SU-DHL-6 (cell line): ENCODE measurements at regions not wholly inside any gene's neighbourhood (a gene's known extent, or its start where the extent isn't known, plus 50 kb on each side); places are given as distances from the start of the nearest gene placed in this dataset.

Source experiments
- H2AFZ ChIP-seq: fragments of 200-600 bp; sonication (generic); 2 replicates; pipeline ENCODE4 v1.6.1; 2014; ENCODE audit warnings: low read depth, mild to moderate bottlenecking, moderate library complexity, mixed read lengths, antibody characterized with exemption, low read length; ENCODE audit not compliant: severe bottlenecking
- H3F3A ChIP-seq: fragments of 200-600 bp; shearing (Covaris generic); 2 replicates; pipeline ENCODE4 v1.6.0; 2016; ENCODE audit warnings: antibody characterized with exemption, mild to moderate bottlenecking; ENCODE audit not compliant: insufficient read depth
- H3K27ac ChIP-seq: fragments of 200-600 bp; sonication (generic); 2 replicates; pipeline ENCODE4 v1.5.1; 2016; ENCODE audit warnings: low read depth, mild to moderate bottlenecking, low read length, moderate library complexity, mixed read lengths
- H3K27me3 ChIP-seq: fragments of 200-600 bp; sonication (generic), shearing (Covaris generic); 2 replicates; pipeline ENCODE4 v1.6.0; 2014; ENCODE audit warnings: mild to moderate bottlenecking, low read length
- H3K36me3 ChIP-seq: fragments of 200-600 bp; sonication (generic); 2 replicates; pipeline ENCODE4 v1.6.1; 2014; ENCODE audit warnings: mild to moderate bottlenecking, low read length, mixed read lengths
- H3K4me2 ChIP-seq: fragments of 300-600, 200-600 bp; shearing (Covaris generic), sonication (generic); 2 replicates; pipeline ENCODE4 v1.6.0; 2014; ENCODE audit warnings: low read length, low read depth, mild to moderate bottlenecking; ENCODE audit not compliant: poor library complexity, severe bottlenecking
- H3K4me3 ChIP-seq: fragments of 200-600 bp; sonication (generic); 2 replicates; pipeline ENCODE4 v1.5.1; 2014; ENCODE audit warnings: antibody characterized with exemption, low read length, mild to moderate bottlenecking, mixed read lengths; ENCODE audit not compliant: insufficient read depth, poor library complexity, severe bottlenecking
- H3K79me2 ChIP-seq: fragments of 200-600 bp; sonication (generic); 2 replicates; pipeline ENCODE4 v1.6.1; 2014; ENCODE audit warnings: mild to moderate bottlenecking, low read length, moderate library complexity; ENCODE audit not compliant: insufficient read depth
- H3K9ac ChIP-seq: fragments of 200-600 bp; sonication (generic); 2 replicates; pipeline ENCODE4 v1.7.0; 2014; ENCODE audit warnings: mild to moderate bottlenecking, low read length
- H3K9me2 ChIP-seq: fragments of 200-600 bp; sonication (generic); replicated peaks from 2 replicates; pipeline ENCODE4 v1.6.1; 2014; ENCODE audit warnings: low read length; ENCODE audit not compliant: insufficient read depth
- H3K9me3 ChIP-seq: fragments of 200-600 bp; sonication (generic); 2 replicates; pipeline ENCODE4 v1.6.1; 2014; ENCODE audit warnings: low read length, mixed read lengths; ENCODE audit not compliant: insufficient read depth
- H4K20me1 ChIP-seq: fragments of 200-600 bp; sonication (generic); 2 replicates; pipeline ENCODE4 v1.6.1; 2014; ENCODE audit warnings: low read depth, mild to moderate bottlenecking, antibody characterized with exemption, low read length, moderate library complexity, mixed read lengths
- EZH2phosphoT487 ChIP-seq: fragments of 200-600 bp; sonication (generic), shearing (Covaris generic); conservative IDR thresholded peaks from 2 replicates; pipeline ENCODE4 v1.6.1; 2018; ENCODE audit warnings: mild to moderate bottlenecking, antibody characterized with exemption, low read length, moderate library complexity, mixed read lengths
- TF ChIP-seq, protein P1 (sequence below): fragments of 200-600 bp; sonication (generic); IDR thresholded peaks from one replicate; pipeline ENCODE4 v1.5.1; 2017; ENCODE audit warnings: antibody characterized with exemption, mild to moderate bottlenecking, low read length, moderate library complexity; ENCODE audit not compliant: insufficient read depth, poor library complexity, severe bottlenecking

DNA sequence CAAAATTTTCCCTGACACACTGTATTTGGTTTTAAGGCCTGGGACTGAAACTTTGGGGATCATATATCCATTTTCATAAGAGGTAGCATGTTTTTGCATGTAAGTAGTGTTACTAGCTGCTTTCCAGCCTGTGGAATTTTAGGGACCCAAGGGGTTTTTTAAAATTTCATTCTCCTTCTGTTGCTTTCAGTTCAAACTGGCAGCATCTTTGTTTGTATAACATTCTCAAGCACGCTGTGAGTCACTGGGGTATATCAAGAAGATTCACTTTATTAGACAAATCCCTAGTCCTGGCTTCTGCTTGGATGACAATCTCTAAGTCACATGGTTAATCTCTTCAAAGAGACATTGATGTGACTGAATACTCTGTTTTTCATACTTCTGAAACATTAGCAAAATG is 479.0 kb downstream of the CYLC2 start:
- no peaks in the 10 kb centered on the region for H3K36me3 ChIP-seq
- no peaks in the 10 kb centered on the region for H3K9me2 ChIP-seq
- no peaks in the 10 kb centered on the region for H3K79me2 ChIP-seq
- H3K27me3 ChIP-seq: no peaks in the 10 kb centered on the region
- H4K20me1 ChIP-seq: no peaks in the 10 kb centered on the region
- no peak overlapping the region for H3K27ac ChIP-seq
- H3K4me3 ChIP-seq: no peak overlapping the region
- H2AFZ ChIP-seq: no peak overlapping the region
- TF ChIP-seq EZH2phosphoT487: no peak
- TF ChIP-seq, protein P1, sequence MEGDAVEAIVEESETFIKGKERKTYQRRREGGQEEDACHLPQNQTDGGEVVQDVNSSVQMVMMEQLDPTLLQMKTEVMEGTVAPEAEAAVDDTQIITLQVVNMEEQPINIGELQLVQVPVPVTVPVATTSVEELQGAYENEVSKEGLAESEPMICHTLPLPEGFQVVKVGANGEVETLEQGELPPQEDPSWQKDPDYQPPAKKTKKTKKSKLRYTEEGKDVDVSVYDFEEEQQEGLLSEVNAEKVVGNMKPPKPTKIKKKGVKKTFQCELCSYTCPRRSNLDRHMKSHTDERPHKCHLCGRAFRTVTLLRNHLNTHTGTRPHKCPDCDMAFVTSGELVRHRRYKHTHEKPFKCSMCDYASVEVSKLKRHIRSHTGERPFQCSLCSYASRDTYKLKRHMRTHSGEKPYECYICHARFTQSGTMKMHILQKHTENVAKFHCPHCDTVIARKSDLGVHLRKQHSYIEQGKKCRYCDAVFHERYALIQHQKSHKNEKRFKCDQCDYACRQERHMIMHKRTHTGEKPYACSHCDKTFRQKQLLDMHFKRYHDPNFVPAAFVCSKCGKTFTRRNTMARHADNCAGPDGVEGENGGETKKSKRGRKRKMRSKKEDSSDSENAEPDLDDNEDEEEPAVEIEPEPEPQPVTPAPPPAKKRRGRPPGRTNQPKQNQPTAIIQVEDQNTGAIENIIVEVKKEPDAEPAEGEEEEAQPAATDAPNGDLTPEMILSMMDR: no peak
- H3F3A ChIP-seq: no peaks in the 10 kb centered on the region
- no peak overlapping the region for H3K9ac ChIP-seq
- H3K9me3 ChIP-seq: no peaks in the 10 kb centered on the region
- no peak overlapping the region for H3K4me2 ChIP-seq

DNA sequence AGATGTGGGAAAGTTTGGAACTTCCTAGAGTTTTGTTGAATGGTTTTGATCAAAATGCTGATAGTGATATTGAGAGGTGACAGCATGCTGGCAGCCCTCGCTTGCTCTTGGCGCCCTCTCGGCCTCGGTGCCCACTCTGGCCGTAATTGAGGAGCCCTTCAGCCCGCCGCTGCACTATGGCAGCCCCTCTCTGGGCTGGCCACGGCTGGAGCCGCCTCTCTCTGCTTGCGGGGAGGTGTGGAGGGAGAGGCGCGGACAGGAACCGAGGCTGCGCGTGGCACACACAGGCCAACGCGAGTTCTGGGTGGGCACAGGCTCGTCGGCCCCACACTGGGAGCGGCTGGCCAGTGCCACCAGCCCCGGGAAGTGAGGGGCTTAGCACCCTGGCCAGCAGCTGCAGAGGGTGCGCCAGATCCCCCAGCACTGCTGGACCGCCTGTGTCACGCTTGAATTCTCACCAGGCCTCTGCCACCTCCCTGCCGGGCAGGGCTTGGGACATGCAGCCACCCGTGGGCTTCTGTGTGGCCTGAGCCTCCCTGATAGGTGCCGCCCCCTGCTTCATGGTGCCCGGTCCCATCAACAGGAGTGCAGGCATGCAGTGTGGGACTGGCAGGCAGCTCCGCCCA is 488.5 kb downstream of the CYLC2 start:
- no peak overlapping the region for H3K4me2 ChIP-seq
- no peak overlapping the region for H3K27ac ChIP-seq
- no peaks in the 10 kb centered on the region for H3F3A ChIP-seq
- H3K9me3 ChIP-seq: no peaks in the 10 kb centered on the region
- H3K27me3 ChIP-seq: no peaks in the 10 kb centered on the region
- H3K9ac ChIP-seq: no peak overlapping the region
- no peak overlapping the region for H3K4me3 ChIP-seq
- TF ChIP-seq, protein P1: no peak
- no peak for TF ChIP-seq EZH2phosphoT487
- H4K20me1 ChIP-seq: no peaks in the 10 kb centered on the region
- H3K9me2 ChIP-seq: no peaks in the 10 kb centered on the region
- H3K79me2 ChIP-seq: no peaks in the 10 kb centered on the region
- no peak overlapping the region for H2AFZ ChIP-seq
- H3K36me3 ChIP-seq: no peaks in the 10 kb centered on the region

DNA sequence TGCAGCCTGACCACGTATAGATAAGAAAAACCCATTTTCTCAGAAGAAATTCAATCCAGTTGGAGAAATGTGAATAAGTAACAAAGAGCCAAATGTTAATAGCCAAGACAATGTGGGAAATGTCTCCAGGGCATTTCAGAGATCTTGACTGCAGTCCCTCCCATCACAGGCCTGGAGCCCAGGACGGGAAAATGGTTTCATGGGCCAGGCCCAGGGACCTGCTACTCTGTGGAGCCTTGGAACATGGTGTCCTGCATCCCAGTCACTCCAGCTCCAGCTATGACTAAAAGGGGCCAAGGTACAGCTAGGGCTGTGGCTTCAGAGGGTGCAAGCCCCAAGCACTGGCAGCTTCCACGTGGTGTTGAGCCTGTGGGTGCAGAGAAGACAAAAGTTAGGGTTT is 490.0 kb downstream of the CYLC2 start:
- TF ChIP-seq EZH2phosphoT487: no peak
- TF ChIP-seq, protein P1: no peak
- Histone ChIP-seq H3K9ac (no peak overlapping the region), H3K9me3 (no peaks in the 10 kb centered on the region)

More for the DNA sequence above, 490.0 kb downstream of the CYLC2 start:
- Histone ChIP-seq H3F3A (no peaks in the 10 kb centered on the region), H3K36me3 (no peaks in the 10 kb centered on the region), H4K20me1 (no peaks in the 10 kb centered on the region), H3K4me2 (no peak overlapping the region), H3K27me3 (no peaks in the 10 kb centered on the region), H3K4me3 (no peak overlapping the region), H3K9me2 (no peaks in the 10 kb centered on the region), H3K27ac (no peak overlapping the region), H3K79me2 (no peaks in the 10 kb centered on the region), H2AFZ (no peak overlapping the region)
